ENCODE measurements at regions not wholly inside any gene's neighbourhood (a gene's known extent, or its start where the extent isn't known, plus 50 kb on each side); places are given as distances from the start of the nearest gene placed in this dataset.

DNA sequence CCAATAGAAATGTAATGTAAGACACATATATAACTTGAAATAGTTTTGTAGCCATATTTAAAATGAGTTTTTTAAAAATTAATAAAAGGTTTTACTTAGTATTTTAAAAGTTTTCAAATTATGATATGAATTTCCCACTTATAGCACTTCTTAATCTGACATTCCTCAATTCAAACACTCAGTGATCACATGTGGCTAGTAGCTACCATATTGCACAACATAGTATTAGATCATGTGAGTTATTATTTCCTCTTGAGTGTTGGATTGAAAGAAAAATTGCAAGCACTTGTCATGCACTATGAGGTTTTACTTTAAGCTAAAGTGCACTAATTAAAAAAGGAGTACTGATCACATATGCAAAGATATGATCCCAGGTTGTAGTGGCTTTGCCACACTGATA lies 453.4 kb upstream of the ROBO2 start:
- no peaks in the 10 kb centered on the region for H3K27me3 ChIP-seq (ENCODE audit: control insufficient read depth, insufficient read depth, low read length)
- no peaks in the 10 kb centered on the region for H3K9me3 ChIP-seq (ENCODE audit: control insufficient read depth in 2 of 3, insufficient read depth in 1 of 3, low read length in 3 of 3)
- H3K4me3 ChIP-seq (ENCODE audit: low read length in 3 of 3), result no peak overlapping the region
- H3K27ac ChIP-seq (ENCODE audit: low read depth in 2 of 2, low read length in 2 of 2), result no peak overlapping the region
- intact Hi-C loops (cut with DNase I), result no loop called here
- H3K4me1 ChIP-seq (ENCODE audit: control insufficient read depth in 2 of 3, insufficient read depth in 2 of 3, low read depth in 1 of 3, low read length in 3 of 3), result no peaks in the 10 kb centered on the region
- TF ChIP-seq, protein P1, sequence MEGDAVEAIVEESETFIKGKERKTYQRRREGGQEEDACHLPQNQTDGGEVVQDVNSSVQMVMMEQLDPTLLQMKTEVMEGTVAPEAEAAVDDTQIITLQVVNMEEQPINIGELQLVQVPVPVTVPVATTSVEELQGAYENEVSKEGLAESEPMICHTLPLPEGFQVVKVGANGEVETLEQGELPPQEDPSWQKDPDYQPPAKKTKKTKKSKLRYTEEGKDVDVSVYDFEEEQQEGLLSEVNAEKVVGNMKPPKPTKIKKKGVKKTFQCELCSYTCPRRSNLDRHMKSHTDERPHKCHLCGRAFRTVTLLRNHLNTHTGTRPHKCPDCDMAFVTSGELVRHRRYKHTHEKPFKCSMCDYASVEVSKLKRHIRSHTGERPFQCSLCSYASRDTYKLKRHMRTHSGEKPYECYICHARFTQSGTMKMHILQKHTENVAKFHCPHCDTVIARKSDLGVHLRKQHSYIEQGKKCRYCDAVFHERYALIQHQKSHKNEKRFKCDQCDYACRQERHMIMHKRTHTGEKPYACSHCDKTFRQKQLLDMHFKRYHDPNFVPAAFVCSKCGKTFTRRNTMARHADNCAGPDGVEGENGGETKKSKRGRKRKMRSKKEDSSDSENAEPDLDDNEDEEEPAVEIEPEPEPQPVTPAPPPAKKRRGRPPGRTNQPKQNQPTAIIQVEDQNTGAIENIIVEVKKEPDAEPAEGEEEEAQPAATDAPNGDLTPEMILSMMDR (IDR thresholded peaks at IDR 0.05; ENCODE audit: borderline replicate concordance, extremely low read depth, insufficient read depth), result no peak
- H3K9ac ChIP-seq (ENCODE audit: low read length in 3 of 3), result no peak overlapping the region
- no peak for FAIRE-seq
- H3K36me3 ChIP-seq (ENCODE audit: control insufficient read depth in 2 of 3, insufficient read depth in 3 of 3, low read length in 3 of 3), result no peaks in the 10 kb centered on the region
- no peak for DNase-seq

- Histone ChIP-seq H3K4me1 (ENCODE audit: control insufficient read depth in 2 of 3, insufficient read depth in 2 of 3, low read depth in 1 of 3, low read length in 3 of 3) (no peaks in the 10 kb centered on the region), H3K9me3 (ENCODE audit: control insufficient read depth in 2 of 3, insufficient read depth in 1 of 3, low read length in 3 of 3) (no peaks in the 10 kb centered on the region), H3K9ac (ENCODE audit: low read length in 3 of 3) (no peak overlapping the region), H3K36me3 (ENCODE audit: control insufficient read depth in 2 of 3, insufficient read depth in 3 of 3, low read length in 3 of 3) (no peaks in the 10 kb centered on the region), H3K27me3 (ENCODE audit: control insufficient read depth, insufficient read depth, low read length) (no peaks in the 10 kb centered on the region), H3K27ac (ENCODE audit: low read depth in 2 of 2, low read length in 2 of 2) (no peak overlapping the region), H3K4me3 (ENCODE audit: low read length in 3 of 3) (no peak overlapping the region)
- intact Hi-C loops (cut with DNase I), result no loop called here
- TF ChIP-seq, protein P1 (IDR thresholded peaks at IDR 0.05; ENCODE audit: borderline replicate concordance, extremely low read depth, insufficient read depth), result no peak
- no peak for FAIRE-seq
- peak in 1 of 5 donors; percentile 44 for DNase-seq
These were observed 429.7 kb upstream of the ROBO2 start for GRCh38 chr3:76610150-76610549.

DNA sequence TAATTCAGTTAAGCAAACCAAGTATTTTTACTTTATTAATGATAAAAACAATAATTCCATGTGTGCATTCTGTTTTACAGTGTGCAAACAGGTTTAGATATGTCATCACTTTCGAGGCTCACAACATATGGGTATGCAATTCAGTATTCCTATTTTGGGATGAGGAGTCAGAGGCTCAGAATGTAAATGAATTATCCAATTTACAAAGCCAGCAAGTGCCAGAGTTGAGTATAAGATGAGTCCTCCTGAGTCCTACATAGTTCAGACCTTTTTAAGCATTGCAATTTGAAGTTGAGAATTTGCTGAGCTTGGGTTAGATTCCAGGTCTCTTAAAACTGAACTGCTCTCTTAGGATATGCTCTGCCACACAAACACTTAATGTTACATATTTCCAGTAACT lies 424.2 kb upstream of the ROBO2 start:
- Histone ChIP-seq H3K9ac (ENCODE audit: low read length in 3 of 3) (no peak overlapping the region), H3K4me1 (ENCODE audit: control insufficient read depth in 2 of 3, insufficient read depth in 2 of 3, low read depth in 1 of 3, low read length in 3 of 3) (no peaks in the 10 kb centered on the region), H3K36me3 (ENCODE audit: control insufficient read depth in 2 of 3, insufficient read depth in 3 of 3, low read length in 3 of 3) (no peaks in the 10 kb centered on the region), H3K27ac (ENCODE audit: low read depth in 2 of 2, low read length in 2 of 2) (no peak overlapping the region), H3K27me3 (ENCODE audit: control insufficient read depth, insufficient read depth, low read length) (no peaks in the 10 kb centered on the region), H3K9me3 (ENCODE audit: control insufficient read depth in 2 of 3, insufficient read depth in 1 of 3, low read length in 3 of 3) (no peaks in the 10 kb centered on the region), H3K4me3 (ENCODE audit: low read length in 3 of 3) (no peak overlapping the region)
- intact Hi-C loops (cut with DNase I), result no loop called here
- FAIRE-seq, result no peak
- no peak for DNase-seq
- TF ChIP-seq, protein P1 (IDR thresholded peaks at IDR 0.05; ENCODE audit: borderline replicate concordance, extremely low read depth, insufficient read depth), result no peak

GRCh38 chr3:76624164-76624563 lies 415.7 kb upstream of the ROBO2 start:
- intact Hi-C loops (cut with DNase I), result no loop called here
- no peaks in the 10 kb centered on the region for H3K4me1 ChIP-seq (ENCODE audit: control insufficient read depth in 2 of 3, insufficient read depth in 2 of 3, low read depth in 1 of 3, low read length in 3 of 3)

More at GRCh38 chr3:76624164-76624563, 415.7 kb upstream of the ROBO2 start:
- DNase-seq (no peak), FAIRE-seq (no peak)
- no peaks in the 10 kb centered on the region for H3K27me3 ChIP-seq (ENCODE audit: control insufficient read depth, insufficient read depth, low read length)
- no peak overlapping the region for H3K4me3 ChIP-seq (ENCODE audit: low read length in 3 of 3)
- no peak overlapping the region for H3K9ac ChIP-seq (ENCODE audit: low read length in 3 of 3)
- TF ChIP-seq, protein P1 (IDR thresholded peaks at IDR 0.05; ENCODE audit: borderline replicate concordance, extremely low read depth, insufficient read depth), result no peak
- no peaks in the 10 kb centered on the region for H3K36me3 ChIP-seq (ENCODE audit: control insufficient read depth in 2 of 3, insufficient read depth in 3 of 3, low read length in 3 of 3)
- no peaks in the 10 kb centered on the region for H3K9me3 ChIP-seq (ENCODE audit: control insufficient read depth in 2 of 3, insufficient read depth in 1 of 3, low read length in 3 of 3)
- H3K27ac ChIP-seq (ENCODE audit: low read depth in 2 of 2, low read length in 2 of 2), result no peak overlapping the region
